OCI-LY7 (cell line): ENCODE measurements at regions not wholly inside any gene's neighbourhood (a gene's known extent, or its start where the extent isn't known, plus 50 kb on each side); places are given as distances from the start of the nearest gene placed in this dataset.

Source experiments
- CTCF ChIP-seq: fragments of 200-600 bp; sonication (generic); conservative IDR thresholded peaks from 2 replicates; pipeline ENCODE4 v1.5.1; 2014; ENCODE audit warnings: mild to moderate bottlenecking, antibody characterized with exemption, low read length, moderate library complexity, mixed read lengths
- EZH2phosphoT487 ChIP-seq: fragments of 200-600 bp; sonication (generic); IDR thresholded peaks from 2 replicates; pipeline ENCODE4 v1.6.1; 2018; ENCODE audit warnings: low read depth, borderline replicate concordance, mild to moderate bottlenecking, mixed run types, antibody characterized with exemption, low read length, moderate library complexity, mixed read lengths

- TF ChIP-seq CTCF (peak; percentile 33), EZH2phosphoT487 (no peak)
These were observed 293.5 kb downstream of the MRPL39 start for GRCh38 chr21:25313829-25314228.
